Stimulated activated CD8-positive, alpha-beta memory T cell treated with anti-CD3 and anti-CD28 coated beads, Interleukin-12 subunit alpha, Interleukin-12 subunit beta, amount 100 ng/mL, for 1 hour (primary cell): ENCODE measurements at regions not wholly inside any gene's neighbourhood (a gene's known extent, or its start where the extent isn't known, plus 50 kb on each side); places are given as distances from the start of the nearest gene placed in this dataset.
"Not testable (repeated sequence)": the region's sequence is repeated elsewhere in the genome, so short reads cannot be mapped to it uniquely, and the experiment has no call there.

Source experiments
- DNase-seq: peaks from one replicate; pipeline ENCODE4 v3.0.0-alpha.2; 2020; ENCODE audit warnings: low read depth

DNA sequence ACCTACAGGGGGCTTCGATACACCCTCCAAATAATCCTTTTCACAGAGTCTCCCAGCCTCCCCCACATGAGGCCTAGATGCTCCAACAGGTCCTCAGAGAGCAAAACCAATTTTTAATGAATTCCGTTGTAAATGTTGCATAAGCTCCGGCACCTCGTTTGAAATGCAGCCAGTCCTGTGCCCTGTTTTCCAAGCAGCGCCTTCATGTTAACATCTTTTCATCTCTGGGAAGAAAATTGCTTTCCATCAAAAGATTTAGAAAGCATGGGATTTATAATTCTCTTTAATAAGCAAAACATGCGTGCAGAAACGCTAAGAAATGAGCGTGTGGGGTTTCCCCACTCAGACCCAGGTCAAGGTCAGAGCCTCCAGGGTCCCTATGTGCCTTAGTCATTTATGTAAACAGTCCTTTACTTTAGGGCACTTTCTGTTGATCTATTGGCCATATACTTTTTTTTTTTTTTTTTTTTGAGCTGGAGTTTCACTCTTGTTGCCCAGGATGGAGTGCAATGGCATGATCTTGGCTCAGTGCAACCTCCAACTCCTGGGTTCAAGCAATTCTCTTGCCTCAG is 177.5 kb upstream of the S1PR3 start:
- no peak for DNase-seq

DNA sequence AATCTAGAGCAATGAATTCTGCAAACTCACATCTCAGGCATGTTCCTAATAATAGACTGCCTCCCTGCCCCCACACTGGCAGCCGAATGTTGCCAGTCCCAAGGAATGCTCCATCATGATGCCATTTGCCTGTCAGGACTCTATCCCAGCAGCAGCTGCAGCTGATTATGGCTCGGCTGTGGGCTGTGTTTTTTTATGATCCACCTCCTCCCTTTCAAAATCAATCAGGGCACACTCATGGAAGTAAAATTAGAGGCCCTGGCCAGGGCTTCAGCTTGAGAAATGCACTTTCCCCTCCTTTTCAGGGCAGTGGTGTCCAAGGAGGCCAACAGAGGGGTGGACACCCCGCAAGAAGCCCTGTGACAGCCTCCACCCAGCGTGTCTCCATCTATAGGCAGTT is 176.7 kb upstream of the S1PR3 start:
- DNase-seq = no peak

- no peak for DNase-seq
Measured at GRCh38 chr9:88816141-88816540, 175.1 kb upstream of the S1PR3 start.

GRCh38 chr9:88816591-88816990 is 174.7 kb upstream of the S1PR3 start:
- DNase-seq = no peak

DNA sequence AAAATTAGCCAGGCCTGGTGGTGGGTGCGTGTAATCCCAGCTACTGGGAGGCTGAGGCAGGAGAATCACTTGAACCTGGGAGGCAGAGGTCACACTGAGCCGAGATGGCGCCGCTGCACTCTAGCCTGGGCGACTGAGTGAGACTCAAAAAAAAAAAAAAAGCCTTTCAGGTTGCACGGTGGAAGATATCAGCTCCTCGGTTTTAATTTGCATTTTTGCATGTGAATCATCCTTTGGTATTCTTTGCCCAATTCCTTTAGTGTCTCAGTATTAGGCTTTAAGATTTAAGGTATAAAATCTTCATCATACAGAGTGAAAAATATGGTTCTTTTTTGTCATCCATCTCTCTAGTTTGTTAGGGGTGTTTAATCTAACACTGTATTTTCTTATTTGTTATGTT is 173.6 kb upstream of the S1PR3 start:
- no peak for DNase-seq

DNA sequence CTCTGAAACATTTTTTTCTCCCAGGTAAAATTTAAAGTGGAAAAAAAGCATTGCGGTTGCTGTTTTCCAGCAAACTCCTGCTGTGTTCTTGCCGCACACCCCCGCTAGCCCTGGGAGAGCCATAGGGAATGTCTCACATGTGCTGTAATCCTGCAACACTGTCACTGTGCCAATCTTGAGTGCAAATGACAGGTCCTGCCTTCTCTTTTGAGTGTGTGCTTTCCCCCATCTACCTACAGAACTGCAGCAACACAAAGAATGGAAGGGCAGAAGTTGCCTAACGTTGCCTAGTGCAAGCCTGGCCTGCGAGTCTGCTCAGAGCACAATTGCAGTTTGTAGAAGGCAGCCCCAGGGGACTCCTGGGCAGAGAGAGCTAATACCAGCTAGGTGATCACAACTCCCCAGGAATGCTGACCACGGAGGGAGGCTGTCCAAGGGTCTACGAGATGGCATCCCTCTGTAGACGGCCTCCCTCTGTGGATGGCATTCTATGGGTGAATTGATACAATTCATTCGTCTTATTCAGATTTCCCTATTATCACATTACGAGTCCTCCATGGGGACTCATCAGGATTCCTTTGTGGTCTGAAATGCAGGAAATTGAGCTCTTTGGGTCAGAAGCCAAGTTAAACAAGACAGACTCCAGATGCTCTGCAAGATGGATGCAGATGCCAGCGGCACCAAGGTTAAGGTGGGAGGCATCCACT is 172.6 kb upstream of the S1PR3 start:
- no peak for DNase-seq

DNA sequence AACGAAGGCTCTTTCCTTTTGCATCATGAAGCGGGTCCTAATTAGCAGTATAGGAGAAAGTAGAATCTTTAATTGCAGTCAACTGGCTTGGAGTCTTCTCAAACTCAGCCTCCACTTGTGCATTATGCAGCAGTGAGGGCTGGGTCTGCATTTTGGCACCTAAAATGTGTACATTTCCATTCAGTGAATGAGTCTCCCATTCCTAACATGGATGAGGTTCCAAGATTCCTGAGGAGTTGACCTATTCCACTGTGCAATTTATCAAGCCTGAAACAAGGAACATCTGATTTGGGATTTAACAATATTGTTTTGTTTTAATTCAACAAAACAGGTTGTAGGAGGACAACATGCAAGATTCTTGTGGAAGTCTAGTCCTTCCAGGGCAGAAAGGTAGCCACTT is 171.8 kb upstream of the S1PR3 start:
- no peak for DNase-seq

DNA sequence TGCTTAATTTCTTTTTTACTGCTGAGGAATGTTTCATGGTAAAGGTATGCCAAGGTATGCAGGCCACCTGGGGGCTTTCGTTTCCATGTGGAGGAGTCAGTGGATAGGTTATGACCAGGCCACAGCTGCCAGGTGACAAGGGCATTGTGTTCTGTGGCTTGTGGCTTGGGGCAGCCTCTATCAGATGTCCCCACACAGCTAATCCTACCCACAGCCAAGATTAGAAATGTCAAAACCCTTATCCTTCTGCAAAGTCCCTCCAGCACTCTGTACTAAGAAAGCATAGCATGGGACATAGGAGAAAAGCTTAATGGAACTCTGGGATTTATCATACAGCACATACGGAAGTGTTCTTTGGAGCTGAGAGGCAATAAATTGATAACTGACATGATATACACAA is 171.2 kb upstream of the S1PR3 start:
- DNase-seq = no peak

DNA sequence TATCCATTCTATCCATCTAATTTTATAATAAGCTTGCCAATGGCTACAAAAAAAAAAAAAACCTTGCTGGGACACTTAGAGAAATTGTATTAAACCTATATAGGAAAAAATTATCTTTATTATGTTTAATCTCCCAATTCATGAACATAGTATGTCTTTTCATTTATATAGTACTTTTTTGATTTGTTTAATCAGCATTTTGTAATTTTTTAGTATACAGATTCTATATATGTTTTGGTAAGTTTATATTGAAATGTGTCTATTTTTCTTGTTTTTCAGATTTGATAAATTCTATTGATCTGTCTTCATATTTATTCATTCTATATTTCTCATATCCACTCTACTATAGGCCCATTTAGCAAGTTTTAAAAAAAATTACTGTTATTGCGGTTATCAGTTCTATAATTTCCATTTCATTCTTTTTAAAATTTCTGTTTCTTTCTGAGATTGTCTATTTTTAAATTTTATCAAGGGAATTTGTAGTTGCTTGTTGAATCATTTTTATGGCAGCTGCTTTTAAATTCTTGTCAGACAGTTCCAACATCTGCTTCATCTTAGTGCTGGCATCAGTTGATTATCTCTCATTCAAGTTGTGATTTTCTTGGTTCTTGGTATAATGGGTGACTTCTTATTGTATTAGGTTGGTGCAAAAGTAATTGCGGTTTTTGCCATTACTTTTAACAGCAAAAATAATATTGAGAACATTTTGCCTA is 170.1 kb upstream of the S1PR3 start:
- DNase-seq = no peak

GRCh38 chr9:88821746-88822106 is 169.5 kb upstream of the S1PR3 start:
- no peak for DNase-seq

DNA sequence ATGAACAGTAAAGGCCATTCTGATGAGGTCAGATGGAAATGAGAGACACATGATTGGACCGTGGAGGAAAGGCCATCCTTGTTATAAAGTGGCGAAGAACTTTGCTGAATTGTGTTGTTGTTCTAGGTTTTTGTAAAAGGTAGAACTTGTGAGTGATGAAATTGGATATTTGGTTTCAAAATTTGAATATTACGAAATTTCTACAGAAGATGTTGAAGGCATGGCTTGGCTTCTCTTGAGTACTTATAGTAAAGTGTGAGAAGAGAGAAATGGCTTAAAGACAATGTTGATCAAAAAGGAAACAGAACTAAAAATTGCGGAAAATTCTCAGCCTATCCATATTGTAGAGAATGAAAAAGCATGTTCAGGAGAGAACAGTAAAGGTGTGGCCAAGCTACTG is 166.6 kb upstream of the S1PR3 start:
- DNase-seq = no peak

DNA sequence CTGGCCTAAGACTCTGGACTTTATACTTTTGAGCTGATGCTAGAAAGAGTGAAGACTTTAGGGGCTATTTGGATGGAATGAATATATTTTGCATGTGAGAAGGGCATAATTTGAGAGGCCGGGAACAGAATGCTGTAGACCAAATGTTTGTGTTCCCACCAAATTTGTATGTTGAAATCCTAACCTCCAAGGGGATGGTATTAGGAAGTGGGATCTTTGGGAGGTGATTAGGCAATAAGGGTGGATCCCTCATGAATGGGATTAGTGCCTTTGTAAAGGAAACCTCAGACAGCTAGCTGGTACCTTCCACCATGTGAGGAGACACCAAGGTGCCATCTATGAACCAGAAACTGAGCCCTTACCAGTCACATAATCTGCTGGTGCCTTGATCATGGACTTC is 165.1 kb upstream of the S1PR3 start:
- no peak for DNase-seq

GRCh38 chr9:88826771-88827181 is 164.5 kb upstream of the S1PR3 start:
- no peak for DNase-seq

DNA sequence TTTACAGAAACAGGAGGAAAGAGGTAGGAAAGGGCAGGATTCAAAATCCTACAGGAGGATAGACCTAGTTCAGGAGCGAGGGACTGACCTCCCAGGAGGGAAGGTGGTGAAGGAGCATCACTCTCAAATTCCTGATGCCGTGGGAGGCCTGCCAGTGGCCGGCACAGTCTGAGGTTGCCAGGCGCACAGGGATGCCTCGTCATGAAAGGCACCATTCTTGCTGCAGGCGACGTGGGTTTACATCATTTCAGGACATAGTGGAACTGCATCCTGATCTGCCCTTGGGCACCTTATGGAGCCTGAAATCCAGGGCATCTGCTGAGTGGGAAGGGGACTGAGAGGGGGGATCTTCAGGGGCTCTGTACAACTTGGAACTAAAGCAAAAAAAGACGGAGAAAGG is 163.2 kb upstream of the S1PR3 start:
- no peak for DNase-seq

DNA sequence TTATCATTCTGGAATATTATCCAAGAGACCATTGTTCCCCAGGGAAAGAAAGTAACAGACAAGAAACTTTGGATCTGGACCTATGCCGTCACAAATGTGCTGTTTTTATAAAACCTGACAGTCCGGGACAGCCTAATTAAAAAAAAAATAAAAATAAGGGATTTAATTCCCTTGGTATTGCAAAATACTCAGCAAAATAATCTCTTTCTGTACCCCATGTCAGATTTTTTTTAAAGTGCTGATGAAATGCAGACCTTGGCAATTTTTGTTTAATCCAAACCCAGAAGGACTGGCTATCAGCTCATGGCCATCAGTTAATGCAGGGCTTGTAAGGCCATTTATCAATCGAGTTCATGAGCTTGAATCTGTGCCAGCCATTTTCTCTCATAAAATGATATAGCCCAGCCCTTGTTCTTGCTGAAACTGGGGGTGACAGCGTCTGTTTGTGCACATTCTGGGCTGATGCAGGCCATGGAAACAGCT is 162.7 kb upstream of the S1PR3 start:
- DNase-seq = no peak

- no peak for DNase-seq
Measured at GRCh38 chr9:88829276-88829675, 162.0 kb upstream of the S1PR3 start.

DNA sequence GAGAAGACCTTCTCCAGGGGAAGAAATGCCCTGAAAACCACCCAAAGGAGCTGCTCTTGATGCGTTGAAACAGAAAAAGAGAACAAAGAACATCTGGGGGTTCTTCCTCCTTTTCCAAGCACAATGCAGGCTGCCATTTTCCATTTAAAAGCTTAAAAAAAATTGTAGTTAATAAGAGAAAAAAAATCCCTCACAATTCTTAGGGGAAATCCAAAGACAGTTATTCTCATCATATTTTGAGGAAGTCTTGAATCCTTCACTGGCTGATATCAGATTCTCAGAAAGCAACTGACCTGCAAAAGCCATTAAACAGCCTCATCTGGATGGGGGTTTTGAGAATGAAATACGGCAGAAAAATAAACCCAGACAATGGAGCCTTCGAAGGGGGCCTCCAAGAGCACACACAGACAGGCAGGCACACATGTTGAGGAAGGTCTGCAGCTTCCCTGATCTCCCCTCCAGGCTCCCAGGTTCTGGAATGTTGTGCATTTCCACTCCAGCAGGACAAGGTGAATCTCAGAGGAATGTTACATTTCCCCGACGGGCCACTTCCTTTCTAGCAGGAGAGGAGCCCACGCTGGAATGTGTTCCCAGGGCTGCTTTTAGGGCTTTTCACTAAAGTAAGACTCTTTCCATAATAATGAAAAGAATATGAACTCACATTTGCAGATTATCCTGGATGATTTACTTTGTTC is 159.4 kb upstream of the S1PR3 start:
- no peak for DNase-seq

DNA sequence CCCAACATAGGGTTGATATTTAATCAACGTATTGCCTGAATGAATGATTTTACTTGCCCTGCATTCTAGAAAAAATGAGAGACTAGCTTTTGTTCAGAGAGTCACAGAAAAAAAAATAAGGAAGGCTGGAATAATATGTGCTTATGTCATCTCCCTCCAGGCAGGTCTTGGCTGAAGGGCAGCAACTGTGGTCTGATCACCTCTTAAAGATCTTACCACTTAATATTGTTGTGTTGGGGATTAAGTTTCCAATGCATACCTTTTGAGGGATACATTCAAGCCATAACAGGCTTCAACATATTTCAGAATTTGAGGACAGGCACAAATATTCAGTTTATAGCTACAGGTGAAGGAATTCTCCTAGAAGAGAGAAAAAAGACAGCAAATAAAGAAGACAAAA is 157.3 kb upstream of the S1PR3 start:
- DNase-seq = no peak

GRCh38 chr9:88835038-88835466 is 156.2 kb upstream of the S1PR3 start:
- DNase-seq = no peak

- DNase-seq = no peak
Measured at GRCh38 chr9:88835772-88836171, 155.5 kb upstream of the S1PR3 start.

DNA sequence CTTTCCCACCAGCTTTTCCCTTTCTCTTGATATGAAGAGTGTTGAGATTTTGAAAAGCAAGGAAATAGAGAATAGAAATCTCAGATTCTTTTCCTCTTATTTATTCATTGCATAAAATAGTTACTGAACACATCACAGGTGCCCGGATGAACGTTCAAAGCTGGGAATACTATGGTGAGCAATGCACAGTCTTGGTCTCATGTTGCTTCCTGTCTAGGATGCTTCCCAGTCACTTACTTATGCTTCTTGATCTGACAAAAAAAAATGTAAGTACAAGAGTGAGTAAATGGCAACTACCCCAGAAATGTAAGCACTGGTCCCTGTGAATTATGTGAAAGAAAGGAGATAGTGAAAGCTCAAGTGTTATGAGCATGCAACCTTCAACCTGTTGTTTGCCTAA is 153.5 kb upstream of the S1PR3 start:
- DNase-seq = no peak

DNA sequence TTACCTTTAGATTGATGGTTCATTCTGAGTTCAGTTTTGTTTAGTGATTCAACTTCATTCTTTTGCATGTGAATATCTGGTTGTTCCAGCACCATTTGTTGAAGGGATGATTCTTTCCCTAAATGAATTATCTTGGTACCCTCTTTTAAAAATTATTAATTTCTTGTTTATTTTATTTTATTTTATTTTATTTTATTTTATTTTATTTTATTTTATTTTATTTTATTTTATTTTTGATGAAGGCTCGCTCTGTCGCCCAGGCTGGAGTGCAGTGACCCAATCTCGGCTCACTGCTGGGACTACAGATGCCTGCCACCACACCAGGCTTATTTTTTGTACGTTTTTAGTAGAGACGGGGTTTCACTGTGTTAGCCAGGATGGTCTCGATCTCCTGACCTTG is 141.4 kb upstream of the S1PR3 start:
- not testable (repeated sequence) for DNase-seq

- DNase-seq = no peak
Measured at GRCh38 chr9:88852794-88853193, 138.5 kb upstream of the S1PR3 start.
